ENCODE measurements at regions not wholly inside any gene's neighbourhood (a gene's known extent, or its start where the extent isn't known, plus 50 kb on each side); places are given as distances from the start of the nearest gene placed in this dataset.

- intact Hi-C loops (cut with DNase I): no loop called here
- no peak overlapping the region for H3K27ac ChIP-seq
- DNase-seq (no peak), ATAC-seq (no peak)
- H3K4me1 ChIP-seq: no peaks in the 10 kb centered on the region
- H3K36me3 ChIP-seq: no peaks in the 10 kb centered on the region
- H3K27me3 ChIP-seq (ENCODE audit: low read depth): peaks cover 36% of the 10 kb centered on the region
- H3K4me3 ChIP-seq: no peak overlapping the region
- H3K9me3 ChIP-seq: no peaks in the 10 kb centered on the region
- TF ChIP-seq CTCF (IDR thresholded peaks at IDR 0.05): no peak
Measured at GRCh38 chr11:112780351-112781087, 180.7 kb upstream of the NCAM1 start.

DNA sequence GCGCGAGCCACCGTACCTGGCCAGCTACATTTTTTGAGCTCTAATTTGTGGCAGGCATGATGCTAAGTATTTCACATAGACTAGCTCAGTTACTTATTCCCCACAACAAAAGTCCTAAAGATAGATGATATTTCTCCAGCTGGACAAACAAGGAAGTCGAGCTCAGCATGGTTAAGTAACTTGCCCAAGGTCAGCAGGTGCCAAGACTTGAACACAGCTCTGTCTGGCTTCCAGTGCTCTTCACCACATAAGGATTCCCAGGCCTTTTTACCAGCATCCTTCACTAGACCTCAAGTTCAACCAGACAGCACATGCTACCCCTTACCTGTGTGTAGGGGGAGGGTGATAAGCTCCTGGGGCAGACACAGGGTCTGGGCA lies 177.3 kb upstream of the NCAM1 start:
- no peaks in the 10 kb centered on the region for H3K9me3 ChIP-seq
- no peak overlapping the region for H3K4me3 ChIP-seq
- intact Hi-C loops (cut with DNase I): no loop called here
- DNase-seq (no peak), ATAC-seq (no peak)
- H3K4me1 ChIP-seq: no peaks in the 10 kb centered on the region
- peaks cover 24% of the 10 kb centered on the region for H3K27me3 ChIP-seq (ENCODE audit: low read depth)
- no peaks in the 10 kb centered on the region for H3K36me3 ChIP-seq
- TF ChIP-seq CTCF (IDR thresholded peaks at IDR 0.05): no peak
- no peak overlapping the region for H3K27ac ChIP-seq

DNA sequence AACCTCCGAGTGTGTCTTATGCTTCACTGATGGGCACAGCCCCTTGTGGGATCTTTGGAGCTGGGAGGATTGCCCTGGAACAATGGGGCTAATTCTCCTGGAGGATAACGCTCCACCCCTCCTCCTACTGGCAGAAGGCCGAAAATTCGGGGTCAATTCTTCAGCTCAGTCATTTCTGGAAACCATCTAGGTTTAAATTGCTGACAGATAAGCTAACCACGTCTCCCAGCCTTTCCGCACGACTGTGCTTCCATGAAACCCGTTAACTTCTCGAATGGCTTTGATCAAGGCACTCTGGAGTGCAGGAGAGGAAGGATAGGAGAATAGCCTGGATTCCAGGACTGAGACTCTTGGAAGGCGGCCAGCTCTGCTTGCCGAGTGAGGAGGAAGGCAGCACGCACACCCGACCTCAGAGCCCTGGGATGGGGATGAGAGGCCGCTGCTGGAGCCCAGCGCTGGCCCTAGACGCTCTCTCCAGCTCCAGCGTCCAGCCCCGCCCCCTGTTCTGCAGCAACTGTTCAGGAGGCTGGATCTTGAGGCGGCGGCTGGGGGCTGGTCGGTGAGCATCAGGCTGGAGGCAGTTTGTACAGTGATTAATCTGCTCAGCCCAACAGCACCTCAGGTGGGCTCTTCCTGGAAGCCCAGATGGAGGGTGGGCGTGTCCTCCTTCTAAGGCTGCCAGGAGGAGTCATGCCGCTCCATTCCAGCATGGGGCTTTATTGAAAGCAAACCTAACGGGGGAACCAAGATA lies 176.7 kb upstream of the NCAM1 start:
- no peaks in the 10 kb centered on the region for H3K36me3 ChIP-seq
- H3K27me3 ChIP-seq (ENCODE audit: low read depth): peaks cover 19% of the 10 kb centered on the region
- intact Hi-C loops (cut with DNase I): no loop called here
- ATAC-seq (peak; percentile 26 to 59), DNase-seq (no peak)
- H3K9me3 ChIP-seq: no peaks in the 10 kb centered on the region
- no peaks in the 10 kb centered on the region for H3K4me1 ChIP-seq
- no peak for TF ChIP-seq CTCF (IDR thresholded peaks at IDR 0.05)
- H3K27ac ChIP-seq: no peak overlapping the region
- H3K4me3 ChIP-seq: no peak overlapping the region

- intact Hi-C loops (cut with DNase I): no loop called here
- ATAC-seq: no peak
Measured at GRCh38 chr11:112785149-112785548, 176.1 kb upstream of the NCAM1 start.

DNA sequence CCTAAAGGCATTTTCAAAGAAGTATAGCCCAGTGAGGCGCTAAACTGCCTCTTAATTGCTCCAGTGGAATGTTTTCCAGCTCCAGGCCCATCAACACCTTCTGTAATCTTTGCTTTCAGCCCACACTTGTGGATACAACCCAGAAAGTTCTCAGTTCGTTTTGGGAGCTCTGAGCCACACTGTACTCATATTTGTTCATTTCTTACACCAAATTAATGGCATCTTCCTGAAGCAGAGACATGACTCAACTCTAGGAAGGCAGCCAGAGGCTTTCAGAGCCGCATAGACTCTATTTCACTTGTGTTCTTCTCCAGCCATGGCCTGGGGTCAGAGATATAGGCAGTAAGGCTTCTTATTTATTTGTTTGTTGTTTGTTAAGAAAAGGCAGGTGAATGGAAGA lies 175.5 kb upstream of the NCAM1 start:
- no peak for DNase-seq

More at GRCh38 chr11:112785149-112785548, 176.1 kb upstream of the NCAM1 start:
- Histone ChIP-seq H3K36me3 (no peaks in the 10 kb centered on the region), H3K9me3 (no peaks in the 10 kb centered on the region), H3K4me3 (no peak overlapping the region), H3K4me1 (no peaks in the 10 kb centered on the region), H3K27ac (no peak overlapping the region), H3K27me3 (ENCODE audit: low read depth) (peaks cover 15% of the 10 kb centered on the region)
- DNase-seq: no peak
- no peak for TF ChIP-seq CTCF (IDR thresholded peaks at IDR 0.05)

More for the DNA sequence above, 175.5 kb upstream of the NCAM1 start:
- intact Hi-C loops (cut with DNase I): no loop called here
- Histone ChIP-seq H3K27me3 (ENCODE audit: low read depth) (peaks cover 15% of the 10 kb centered on the region), H3K4me1 (no peaks in the 10 kb centered on the region), H3K27ac (no peak overlapping the region), H3K9me3 (no peaks in the 10 kb centered on the region), H3K4me3 (no peak overlapping the region), H3K36me3 (no peaks in the 10 kb centered on the region)
- TF ChIP-seq CTCF (IDR thresholded peaks at IDR 0.05): no peak
- ATAC-seq: no peak

All from lower lobe of right lung (tissue), 2 donors.